Testis (tissue), 2 donors: ENCODE measurements at regions not wholly inside any gene's neighbourhood (a gene's known extent, or its start where the extent isn't known, plus 50 kb on each side); places are given as distances from the start of the nearest gene placed in this dataset.

ENCODE experiments used
- DNase-seq: peaks from one replicate; pipeline ENCODE4 v3.0.0-alpha.2; 2019
- H3K27ac ChIP-seq, 2 donors: fragments of 200-600 bp; sonication (generic); one replicate each; pipeline ENCODE4 v1.5.1; 2019
- H3K27me3 ChIP-seq: fragments of 200-600 bp; sonication (generic); one replicate; pipeline ENCODE4 v1.5.1; 2019
- H3K36me3 ChIP-seq: fragments of 200-600 bp; sonication (generic); one replicate; pipeline ENCODE4 v1.5.1; 2017; ENCODE audit warnings: low read depth; ENCODE audit errors: missing control alignments
- H3K4me1 ChIP-seq: fragments of 200-600 bp; sonication (generic); one replicate; pipeline ENCODE4 v1.5.1; 2019
- H3K4me3 ChIP-seq, 2 donors: fragments of 200-600 bp; sonication (generic); one replicate each; pipeline ENCODE4 v1.5.1; 2017 to 2019
- H3K9me3 ChIP-seq: fragments of 200-600 bp; sonication (generic); one replicate; pipeline ENCODE4 v1.5.1; 2017
- POLR2A ChIP-seq: fragments of 450-650 bp; IDR thresholded peaks from one replicate; pipeline ENCODE4 v1.6.1; 2017; ENCODE audit warnings: antibody characterized with exemption, mild to moderate bottlenecking, moderate library complexity
- WGBS, 2 donors: methylation state at CpG; one replicate each; pipeline ENCODE4 v1.1.5; 2018; 5-methylcytosine and 5-hydroxymethylcytosine counted together
- intact Hi-C: fragments of 100-400 bp; cut with DNase I; formaldehyde crosslinking; loops from one replicate; pipeline ENCODE4 v1.15.1; 2023; ENCODE audit warnings: low total_unique reads
- TF ChIP-seq, protein P1 (sequence below), 3 experiments: fragments of 450-650 bp in 2 of 3; fragments of 200-600 bp in 1 of 3; sonication (generic) in 1 of 3; IDR thresholded peaks; one replicate each; pipeline ENCODE4 v1.5.1; 2016 to 2019; ENCODE audit warnings: antibody characterized with exemption in 3 of 3, mild to moderate bottlenecking in 2 of 3, moderate library complexity in 1 of 3

DNA sequence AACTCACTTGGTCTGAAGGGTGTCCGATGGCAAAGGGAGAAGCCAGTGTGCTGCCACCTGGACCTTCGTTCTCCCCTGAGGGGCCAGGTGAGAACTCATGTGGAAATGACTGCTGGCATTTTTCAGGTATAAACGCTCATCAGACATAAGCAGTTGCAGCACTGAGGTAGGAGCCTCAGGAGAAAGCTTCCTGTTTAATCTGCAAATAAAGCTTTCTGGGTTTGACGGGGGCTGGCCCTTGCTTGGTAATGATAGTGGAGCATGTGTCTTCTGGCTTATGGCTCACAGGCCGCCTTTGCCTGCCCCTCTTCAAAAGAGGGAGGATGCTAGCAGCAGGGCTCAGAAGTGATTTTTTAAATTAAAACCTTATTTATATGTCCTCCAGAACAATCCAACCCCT lies 122.1 kb upstream of the SLC24A3 start:
- Histone ChIP-seq H3K9me3 (no peaks in the 10 kb centered on the region), H3K36me3 (no peaks in the 10 kb centered on the region), H3K27ac (no peak overlapping the region), H3K4me1 (no peaks in the 10 kb centered on the region), H3K4me3 (no peak overlapping the region), H3K27me3 (no peaks in the 10 kb centered on the region)
- TF ChIP-seq POLR2A: no peak
- TF ChIP-seq, protein P1, sequence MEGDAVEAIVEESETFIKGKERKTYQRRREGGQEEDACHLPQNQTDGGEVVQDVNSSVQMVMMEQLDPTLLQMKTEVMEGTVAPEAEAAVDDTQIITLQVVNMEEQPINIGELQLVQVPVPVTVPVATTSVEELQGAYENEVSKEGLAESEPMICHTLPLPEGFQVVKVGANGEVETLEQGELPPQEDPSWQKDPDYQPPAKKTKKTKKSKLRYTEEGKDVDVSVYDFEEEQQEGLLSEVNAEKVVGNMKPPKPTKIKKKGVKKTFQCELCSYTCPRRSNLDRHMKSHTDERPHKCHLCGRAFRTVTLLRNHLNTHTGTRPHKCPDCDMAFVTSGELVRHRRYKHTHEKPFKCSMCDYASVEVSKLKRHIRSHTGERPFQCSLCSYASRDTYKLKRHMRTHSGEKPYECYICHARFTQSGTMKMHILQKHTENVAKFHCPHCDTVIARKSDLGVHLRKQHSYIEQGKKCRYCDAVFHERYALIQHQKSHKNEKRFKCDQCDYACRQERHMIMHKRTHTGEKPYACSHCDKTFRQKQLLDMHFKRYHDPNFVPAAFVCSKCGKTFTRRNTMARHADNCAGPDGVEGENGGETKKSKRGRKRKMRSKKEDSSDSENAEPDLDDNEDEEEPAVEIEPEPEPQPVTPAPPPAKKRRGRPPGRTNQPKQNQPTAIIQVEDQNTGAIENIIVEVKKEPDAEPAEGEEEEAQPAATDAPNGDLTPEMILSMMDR (IDR thresholded peaks at IDR 0.05): no peak
- no peak for DNase-seq
- intact Hi-C loops: no loop called here
- WGBS, 2 donors: 89 to 95% methylated on average over 4 to 5 of the region's 5 CpGs

- no peaks in the 10 kb centered on the region for H3K27me3 ChIP-seq
- DNase-seq: no peak
- no peak for TF ChIP-seq POLR2A
- TF ChIP-seq, protein P1 (IDR thresholded peaks at IDR 0.05): no peak
- no peaks in the 10 kb centered on the region for H3K4me1 ChIP-seq
- no peak overlapping the region for H3K4me3 ChIP-seq
- H3K27ac ChIP-seq: no peak overlapping the region
- intact Hi-C loops: no loop called here
- H3K9me3 ChIP-seq: no peaks in the 10 kb centered on the region
- H3K36me3 ChIP-seq: no peaks in the 10 kb centered on the region
- 86 to 88% methylated on average over 5 of the region's 5 CpGs for WGBS, 2 donors
Observed at GRCh38 chr20:19094959-19095541, 117.4 kb upstream of the SLC24A3 start.

DNA sequence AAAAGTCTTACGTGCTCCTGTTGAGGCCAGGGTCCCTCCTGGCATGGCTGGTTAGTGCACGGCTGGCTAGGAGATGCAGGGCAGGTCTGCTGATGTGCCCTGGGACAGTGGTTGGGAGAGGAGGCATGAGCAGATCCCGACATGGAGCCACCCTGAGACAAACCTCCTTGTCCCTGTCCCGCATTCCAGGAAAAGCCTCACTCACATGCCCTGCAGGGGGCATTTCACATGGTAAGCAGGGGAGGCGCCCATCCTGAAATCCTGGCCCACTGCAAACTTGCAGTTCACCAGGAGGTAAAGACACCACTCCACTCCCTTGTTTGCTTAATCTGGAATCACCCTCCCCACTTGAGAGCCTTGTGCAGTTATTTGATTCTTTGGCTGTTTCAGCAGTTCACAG lies 116.7 kb upstream of the SLC24A3 start:
- WGBS, 2 donors: 86 to 93% methylated on average over 5 of the region's 5 CpGs
- no peaks in the 10 kb centered on the region for H3K36me3 ChIP-seq
- no peak for DNase-seq

DNA sequence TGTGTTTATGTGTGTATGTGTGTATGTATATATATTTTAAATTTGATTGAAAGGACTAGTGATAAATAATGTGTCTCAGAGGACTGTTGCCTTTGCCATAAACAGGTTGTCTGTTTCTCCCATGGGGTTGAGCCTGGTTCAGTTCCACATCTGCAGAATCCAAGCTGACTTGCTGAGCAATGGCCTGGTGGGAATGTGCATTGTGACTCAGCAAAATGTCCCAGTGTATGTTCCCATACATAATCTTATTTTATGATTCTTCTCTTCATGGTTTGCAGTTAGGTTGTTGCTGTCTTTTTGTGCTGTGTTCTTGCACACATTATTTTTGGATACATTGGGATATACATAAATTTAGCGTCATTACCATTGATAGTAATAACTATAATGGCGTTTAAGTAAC lies 115.6 kb upstream of the SLC24A3 start:
- H3K36me3 ChIP-seq: no peaks in the 10 kb centered on the region

More for the DNA sequence above, 116.7 kb upstream of the SLC24A3 start:
- Histone ChIP-seq H3K4me3 (no peak overlapping the region), H3K9me3 (no peaks in the 10 kb centered on the region), H3K27ac (no peak overlapping the region), H3K27me3 (no peaks in the 10 kb centered on the region), H3K4me1 (no peaks in the 10 kb centered on the region)
- intact Hi-C loops: no loop called here
- no peak for TF ChIP-seq POLR2A
- TF ChIP-seq, protein P1 (IDR thresholded peaks at IDR 0.05): no peak

More for the DNA sequence above, 115.6 kb upstream of the SLC24A3 start:
- DNase-seq: no peak
- intact Hi-C loops: no loop called here
- Histone ChIP-seq H3K4me1 (no peaks in the 10 kb centered on the region), H3K4me3 (no peak overlapping the region), H3K27me3 (no peaks in the 10 kb centered on the region), H3K9me3 (no peaks in the 10 kb centered on the region), H3K27ac (no peak overlapping the region)
- no peak for TF ChIP-seq POLR2A
- TF ChIP-seq, protein P1 (IDR thresholded peaks at IDR 0.05): no peak
- 88 to 90% methylated on average over 2 of the region's 2 CpGs for WGBS, 2 donors
